HEK293 (cell line): ENCODE measurements at regions not wholly inside any gene's neighbourhood (a gene's known extent, or its start where the extent isn't known, plus 50 kb on each side); places are given as distances from the start of the nearest gene placed in this dataset.

Source experiments
- CTCF ChIA-PET: fragments of 350-600 bp; formaldehyde crosslinking; extraction: SDS; loops from one replicate; lab custom pipeline; 2021; ENCODE audit warnings: antibody characterized with exemption; lab: Yijun Ruan, JAX
- POLR2A ChIA-PET: fragments of 300-600 bp; formaldehyde crosslinking; extraction: SDS; loops from one replicate; lab custom pipeline; 2020; ENCODE audit warnings: antibody characterized with exemption, inconsistent platforms; lab: Yijun Ruan, JAX
- H3K27ac ChIP-seq: fragments of 200-500 bp; sonication (Bioruptor generic); 2 replicates; pipeline ENCODE4 v1.5.1; 2014; ENCODE audit warnings: low read depth, low read length, control low read depth, inconsistent platforms; ENCODE audit errors: extremely low read depth
- H3K36me3 ChIP-seq, 2 experiments: fragments of 200-500 bp in 1 of 2; sonication (Bioruptor generic) in 1 of 2; 1 replicate in 1 of 2; 2 replicates in 1 of 2; pipeline ENCODE4 v1.5.1; 2014 to 2017; ENCODE audit warnings: inconsistent platforms in 2 of 2, low read length in 2 of 2; ENCODE audit not compliant: control insufficient read depth in 2 of 2, insufficient read depth in 1 of 2
- H3K4me1 ChIP-seq: fragments of 200-500 bp; sonication (Bioruptor generic); 2 replicates; pipeline ENCODE4 v1.5.1; 2014; ENCODE audit warnings: mild to moderate bottlenecking, low read length, inconsistent platforms; ENCODE audit not compliant: control insufficient read depth, insufficient read depth
- H3K4me3 ChIP-seq: 2 replicates; pipeline ENCODE4 v1.5.1; 2011; ENCODE audit warnings: low read depth, mild to moderate bottlenecking, control low read depth, low read length, moderate library complexity
- H3K9me3 ChIP-seq: fragments of 200-500 bp; sonication (Bioruptor generic); 2 replicates; pipeline ENCODE4 v1.5.1; 2014; ENCODE audit warnings: low read depth, low read length, inconsistent platforms; ENCODE audit not compliant: control insufficient read depth, insufficient read depth
- SP2 ChIP-seq: fragments of 450-650 bp; formaldehyde crosslinking; IDR thresholded peaks from 2 replicates; pipeline ENCODE4 v1.5.1; 2016; ENCODE audit warnings: missing biosample characterization, missing genetic modification characterization
- TCF7L2 ChIP-seq: IDR thresholded peaks from 2 replicates; pipeline ENCODE4 v1.6.1; 2011; ENCODE audit warnings: low read depth, mild to moderate bottlenecking, inconsistent platforms, low read length, moderate library complexity, borderline replicate concordance
- ZBTB7A ChIP-seq: fragments of 450-650 bp; formaldehyde crosslinking; IDR thresholded peaks from 2 replicates; pipeline ENCODE4 v1.5.1; 2016; ENCODE audit warnings: low read depth, missing biosample characterization, missing genetic modification characterization
- ZNF155 ChIP-seq: fragments of 450-650 bp; formaldehyde crosslinking; IDR thresholded peaks from 2 replicates; pipeline ENCODE4 v1.5.1; 2016; ENCODE audit warnings: missing biosample characterization, missing genetic modification characterization
- ZNF426 ChIP-seq: fragments of 450-650 bp; formaldehyde crosslinking; IDR thresholded peaks from 2 replicates; pipeline ENCODE4 v1.5.1; 2017; ENCODE audit warnings: missing biosample characterization, missing genetic modification characterization, mild to moderate bottlenecking, inconsistent platforms, moderate library complexity
- ZNF473 ChIP-seq: fragments of 450-650 bp; formaldehyde crosslinking; IDR thresholded peaks from 2 replicates; pipeline ENCODE4 v1.5.1; 2017; ENCODE audit warnings: missing biosample characterization, missing genetic modification characterization
- ZNF549 ChIP-seq: fragments of 450-650 bp; IDR thresholded peaks from 2 replicates; pipeline ENCODE4 v1.5.1; 2018; ENCODE audit warnings: missing biosample characterization, missing genetic modification characterization, mild to moderate bottlenecking, inconsistent platforms, moderate library complexity
- ZNF707 ChIP-seq: fragments of 450-650 bp; formaldehyde crosslinking; IDR thresholded peaks from 2 replicates; pipeline ENCODE4 v1.5.1; 2016; ENCODE audit warnings: missing biosample characterization, missing genetic modification characterization
- ZSCAN30 ChIP-seq: fragments of 450-650 bp; IDR thresholded peaks from 2 replicates; pipeline ENCODE4 v1.5.1; 2018; ENCODE audit warnings: missing biosample characterization, mild to moderate bottlenecking, missing genetic modification characterization, moderate library complexity
- TF ChIP-seq, protein P1 (sequence below): fragments of 450-650 bp; formaldehyde crosslinking; IDR thresholded peaks from 2 replicates; pipeline ENCODE4 v1.5.1; 2016; ENCODE audit warnings: missing biosample characterization, missing genetic modification characterization
- TF ChIP-seq, protein P2 (sequence below): fragments of 450-650 bp; formaldehyde crosslinking; IDR thresholded peaks from 2 replicates; pipeline ENCODE4 v1.5.1; 2016; ENCODE audit warnings: missing biosample characterization, missing genetic modification characterization
- TF ChIP-seq, protein P3 (sequence below): fragments of 450-650 bp; formaldehyde crosslinking; IDR thresholded peaks from 2 replicates; pipeline ENCODE4 v1.5.1; 2016; ENCODE audit warnings: missing biosample characterization, missing genetic modification characterization, low read depth
- TF ChIP-seq, protein P4 (sequence below): fragments of 450-650 bp; formaldehyde crosslinking; IDR thresholded peaks from 2 replicates; pipeline ENCODE4 v1.5.1; 2017; ENCODE audit warnings: missing biosample characterization, missing genetic modification characterization

DNA sequence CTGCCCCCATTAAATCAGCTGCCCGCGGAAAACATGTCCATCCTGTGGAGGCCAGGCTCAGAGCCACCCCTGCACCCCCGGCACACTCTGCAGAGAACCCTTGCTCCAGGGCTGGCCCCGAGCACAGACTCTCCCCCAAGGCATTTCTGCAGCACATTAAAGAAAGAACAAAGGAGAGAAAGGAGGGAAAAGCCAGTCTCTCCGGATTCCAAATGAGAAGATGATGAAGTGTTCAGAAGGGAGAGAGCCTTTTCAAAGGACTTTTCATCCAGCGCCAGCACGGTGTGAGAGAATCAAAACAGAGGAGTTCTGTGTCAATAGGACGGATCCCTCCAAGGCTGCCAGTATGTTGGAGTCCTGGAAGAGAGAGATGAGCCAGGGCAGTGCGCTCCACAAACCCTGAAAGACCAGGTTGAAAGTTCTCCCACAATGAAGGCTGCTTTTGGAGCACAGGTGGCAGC is 498.3 kb downstream of the NPHP4 start (continued):
- TF ChIP-seq SP2 (tag by site-specific recombination) = no peak

DNA sequence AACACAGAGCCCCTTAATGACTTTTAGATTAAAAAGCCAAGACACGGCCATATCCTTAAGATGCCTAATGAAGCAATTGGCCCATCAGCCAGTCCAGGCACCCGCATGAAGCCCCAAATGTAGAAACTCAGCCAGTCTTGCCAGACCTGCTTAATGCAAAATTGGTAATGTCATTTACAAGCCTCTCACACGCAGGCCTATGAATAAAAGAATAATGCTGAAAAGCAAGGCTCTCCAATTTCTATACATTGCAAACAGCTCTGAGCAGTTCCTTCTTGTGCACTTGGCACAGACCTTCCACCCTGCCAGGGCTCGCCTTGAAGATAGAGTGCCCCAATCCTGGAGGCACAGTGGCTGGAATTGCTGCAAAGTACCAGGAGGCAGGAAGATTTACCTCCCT is 498.9 kb downstream of the NPHP4 start:
- CTCF ChIA-PET = no interaction called here
- no peaks in the 10 kb centered on the region for H3K4me1 ChIP-seq
- TF ChIP-seq, protein P1, sequence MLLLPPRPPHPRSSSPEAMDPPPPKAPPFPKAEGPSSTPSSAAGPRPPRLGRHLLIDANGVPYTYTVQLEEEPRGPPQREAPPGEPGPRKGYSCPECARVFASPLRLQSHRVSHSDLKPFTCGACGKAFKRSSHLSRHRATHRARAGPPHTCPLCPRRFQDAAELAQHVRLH (tag by site-specific recombination) = no peak
- TF ChIP-seq, protein P2, sequence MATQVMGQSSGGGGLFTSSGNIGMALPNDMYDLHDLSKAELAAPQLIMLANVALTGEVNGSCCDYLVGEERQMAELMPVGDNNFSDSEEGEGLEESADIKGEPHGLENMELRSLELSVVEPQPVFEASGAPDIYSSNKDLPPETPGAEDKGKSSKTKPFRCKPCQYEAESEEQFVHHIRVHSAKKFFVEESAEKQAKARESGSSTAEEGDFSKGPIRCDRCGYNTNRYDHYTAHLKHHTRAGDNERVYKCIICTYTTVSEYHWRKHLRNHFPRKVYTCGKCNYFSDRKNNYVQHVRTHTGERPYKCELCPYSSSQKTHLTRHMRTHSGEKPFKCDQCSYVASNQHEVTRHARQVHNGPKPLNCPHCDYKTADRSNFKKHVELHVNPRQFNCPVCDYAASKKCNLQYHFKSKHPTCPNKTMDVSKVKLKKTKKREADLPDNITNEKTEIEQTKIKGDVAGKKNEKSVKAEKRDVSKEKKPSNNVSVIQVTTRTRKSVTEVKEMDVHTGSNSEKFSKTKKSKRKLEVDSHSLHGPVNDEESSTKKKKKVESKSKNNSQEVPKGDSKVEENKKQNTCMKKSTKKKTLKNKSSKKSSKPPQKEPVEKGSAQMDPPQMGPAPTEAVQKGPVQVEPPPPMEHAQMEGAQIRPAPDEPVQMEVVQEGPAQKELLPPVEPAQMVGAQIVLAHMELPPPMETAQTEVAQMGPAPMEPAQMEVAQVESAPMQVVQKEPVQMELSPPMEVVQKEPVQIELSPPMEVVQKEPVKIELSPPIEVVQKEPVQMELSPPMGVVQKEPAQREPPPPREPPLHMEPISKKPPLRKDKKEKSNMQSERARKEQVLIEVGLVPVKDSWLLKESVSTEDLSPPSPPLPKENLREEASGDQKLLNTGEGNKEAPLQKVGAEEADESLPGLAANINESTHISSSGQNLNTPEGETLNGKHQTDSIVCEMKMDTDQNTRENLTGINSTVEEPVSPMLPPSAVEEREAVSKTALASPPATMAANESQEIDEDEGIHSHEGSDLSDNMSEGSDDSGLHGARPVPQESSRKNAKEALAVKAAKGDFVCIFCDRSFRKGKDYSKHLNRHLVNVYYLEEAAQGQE = no peak
- H3K27ac ChIP-seq = no peak overlapping the region
- no peaks in the 10 kb centered on the region for H3K9me3 ChIP-seq
- H3K4me3 ChIP-seq = no peak overlapping the region
- no peaks in the 10 kb centered on the region for H3K36me3 ChIP-seq
- POLR2A ChIA-PET = no interaction called here

DNA sequence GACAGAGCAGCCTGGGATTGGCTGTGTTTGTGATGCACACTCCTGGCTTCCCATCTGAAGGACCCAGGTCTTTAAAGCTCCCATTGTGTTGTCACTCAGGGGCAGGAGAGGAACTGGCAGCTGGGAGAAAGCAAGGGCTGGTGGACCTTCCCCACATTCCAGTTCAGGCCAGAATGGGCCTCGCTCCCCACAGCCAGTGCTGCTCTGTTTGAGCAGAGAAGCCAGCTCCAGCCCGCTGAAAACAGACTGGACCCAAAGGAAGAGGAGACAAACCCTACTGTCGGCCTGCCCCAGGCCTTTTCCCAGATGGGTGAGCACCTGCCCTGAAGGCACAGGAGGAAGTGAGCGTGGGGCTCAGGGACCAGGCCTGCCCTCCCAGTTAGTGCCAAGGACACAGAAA is 499.4 kb downstream of the NPHP4 start:
- TF ChIP-seq ZNF549 (tag by site-specific recombination) (no peak), ZNF473 (tag by site-specific recombination) (no peak), ZSCAN30 (no peak), ZNF155 (tag by site-specific recombination) (no peak), TCF7L2 (no peak), ZNF707 (tag by site-specific recombination) (no peak), ZNF426 (tag by site-specific recombination) (no peak), ZBTB7A (no peak)
- TF ChIP-seq, protein P3, sequence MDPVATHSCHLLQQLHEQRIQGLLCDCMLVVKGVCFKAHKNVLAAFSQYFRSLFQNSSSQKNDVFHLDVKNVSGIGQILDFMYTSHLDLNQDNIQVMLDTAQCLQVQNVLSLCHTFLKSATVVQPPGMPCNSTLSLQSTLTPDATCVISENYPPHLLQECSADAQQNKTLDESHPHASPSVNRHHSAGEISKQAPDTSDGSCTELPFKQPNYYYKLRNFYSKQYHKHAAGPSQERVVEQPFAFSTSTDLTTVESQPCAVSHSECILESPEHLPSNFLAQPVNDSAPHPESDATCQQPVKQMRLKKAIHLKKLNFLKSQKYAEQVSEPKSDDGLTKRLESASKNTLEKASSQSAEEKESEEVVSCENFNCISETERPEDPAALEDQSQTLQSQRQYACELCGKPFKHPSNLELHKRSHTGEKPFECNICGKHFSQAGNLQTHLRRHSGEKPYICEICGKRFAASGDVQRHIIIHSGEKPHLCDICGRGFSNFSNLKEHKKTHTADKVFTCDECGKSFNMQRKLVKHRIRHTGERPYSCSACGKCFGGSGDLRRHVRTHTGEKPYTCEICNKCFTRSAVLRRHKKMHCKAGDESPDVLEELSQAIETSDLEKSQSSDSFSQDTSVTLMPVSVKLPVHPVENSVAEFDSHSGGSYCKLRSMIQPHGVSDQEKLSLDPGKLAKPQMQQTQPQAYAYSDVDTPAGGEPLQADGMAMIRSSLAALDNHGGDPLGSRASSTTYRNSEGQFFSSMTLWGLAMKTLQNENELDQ = no peak
- TF ChIP-seq, protein P4, sequence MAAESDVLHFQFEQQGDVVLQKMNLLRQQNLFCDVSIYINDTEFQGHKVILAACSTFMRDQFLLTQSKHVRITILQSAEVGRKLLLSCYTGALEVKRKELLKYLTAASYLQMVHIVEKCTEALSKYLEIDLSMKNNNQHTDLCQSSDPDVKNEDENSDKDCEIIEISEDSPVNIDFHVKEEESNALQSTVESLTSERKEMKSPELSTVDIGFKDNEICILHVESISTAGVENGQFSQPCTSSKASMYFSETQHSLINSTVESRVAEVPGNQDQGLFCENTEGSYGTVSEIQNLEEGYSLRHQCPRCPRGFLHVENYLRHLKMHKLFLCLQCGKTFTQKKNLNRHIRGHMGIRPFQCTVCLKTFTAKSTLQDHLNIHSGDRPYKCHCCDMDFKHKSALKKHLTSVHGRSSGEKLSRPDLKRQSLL (tag by site-specific recombination) = no peak
- Histone ChIP-seq H3K9me3 (no peaks in the 10 kb centered on the region), H3K4me3 (no peak overlapping the region), H3K27ac (no peak overlapping the region), H3K4me1 (no peaks in the 10 kb centered on the region), H3K36me3 (no peaks in the 10 kb centered on the region)
- ChIA-PET POLR2A (no interaction called here), CTCF (interaction anchor here (0.7 to 0.8 kb wide), 2 partner anchors 18 to 21 kb away, joined by 3 to 4 read pairs; no protein-coding TSS in a partner anchor)
